CD14-positive monocyte (primary cell): ENCODE measurements at regions not wholly inside any gene's neighbourhood (a gene's known extent, or its start where the extent isn't known, plus 50 kb on each side); places are given as distances from the start of the nearest gene placed in this dataset.
A peak's percentile ranks its signal among the peaks of the same experiment; 100 is the strongest.
"Not testable (repeated sequence)": the region's sequence is repeated elsewhere in the genome, so short reads cannot be mapped to it uniquely, and the experiment has no call there.

Experiments used
- DNase-seq, 3 donors: peaks; one replicate each; pipeline ENCODE4 v3.0.0-alpha.2; 2011 to 2022
- H2AFZ ChIP-seq: 2 replicates; pipeline ENCODE4 v1.6.0; 2012; ENCODE audit warnings: mild to moderate bottlenecking, low read depth, low read length, inconsistent platforms; ENCODE audit not compliant: insufficient read depth, poor library complexity, severe bottlenecking
- H3K27ac ChIP-seq, 2 donors: 1 replicate in 1 of 2; 2 replicates in 1 of 2; pipeline ENCODE4 v1.5.1; 2012 to 2013; ENCODE audit warnings: low read length in 2 of 2, control low read depth in 1 of 2, inconsistent platforms in 1 of 2, low read depth in 1 of 2, mild to moderate bottlenecking in 1 of 2
- H3K27me3 ChIP-seq, 2 donors: one replicate each; pipeline versions ENCODE4 v1.6.0 to v1.6.1; 2011 to 2013; ENCODE audit warnings: low read length in 2 of 2; ENCODE audit not compliant: control insufficient read depth in 2 of 2, insufficient read depth in 2 of 2
- H3K36me3 ChIP-seq, 2 donors: replicated peaks in 1 of 2; 1 replicate in 1 of 2; 2 replicates in 1 of 2; pipeline versions ENCODE4 v1.5.1 to v1.6.1; 2012 to 2013; ENCODE audit warnings: low read length in 2 of 2, control low read depth in 1 of 2, inconsistent platforms in 1 of 2, mild to moderate bottlenecking in 1 of 2; ENCODE audit not compliant: insufficient read depth in 2 of 2, control insufficient read depth in 1 of 2
- H3K4me1 ChIP-seq, 2 donors: 1 replicate in 1 of 2; 2 replicates in 1 of 2; pipeline versions ENCODE4 v1.5.1 to v1.6.1; 2012 to 2013; ENCODE audit warnings: low read length in 2 of 2, control low read depth in 1 of 2, inconsistent platforms in 1 of 2, mild to moderate bottlenecking in 1 of 2, moderate library complexity in 1 of 2; ENCODE audit not compliant: insufficient read depth in 2 of 2, control insufficient read depth in 1 of 2
- H3K4me2 ChIP-seq: replicated peaks from 2 replicates; pipeline ENCODE3; 2012; ENCODE audit warnings: low read length, moderate library complexity, mild to moderate bottlenecking; ENCODE audit not compliant: poor library complexity, severe bottlenecking; ENCODE audit errors: extremely low read depth
- H3K4me3 ChIP-seq, 3 experiments: fragments of 200-600 bp in 1 of 3; sonication (generic) in 1 of 3; replicated peaks in 1 of 3; 1 replicate in 2 of 3; 2 replicates in 1 of 3; pipeline ENCODE4 v1.5.1; 2011 to 2013; ENCODE audit warnings: low read length in 3 of 3, mild to moderate bottlenecking in 3 of 3, control low read depth in 2 of 3, low read depth in 2 of 3, inconsistent platforms in 1 of 3, moderate library complexity in 1 of 3
- H3K79me2 ChIP-seq: 2 replicates; pipeline ENCODE4 v1.6.0; 2012; ENCODE audit warnings: mild to moderate bottlenecking, control low read depth, inconsistent platforms, low read length, moderate library complexity; ENCODE audit not compliant: insufficient read depth
- H3K9ac ChIP-seq: 2 replicates; pipeline ENCODE4 v1.6.0; 2017; ENCODE audit warnings: low read length, mild to moderate bottlenecking; ENCODE audit not compliant: insufficient read depth, poor library complexity, severe bottlenecking
- H3K9me3 ChIP-seq, 2 donors: replicated peaks in 1 of 2; 1 replicate in 1 of 2; 2 replicates in 1 of 2; pipeline versions ENCODE4 v1.5.1 to v1.6.1; 2012 to 2013; ENCODE audit warnings: low read length in 2 of 2, control low read depth in 1 of 2; ENCODE audit not compliant: control insufficient read depth in 1 of 2, insufficient read depth in 1 of 2
- H4K20me1 ChIP-seq: 2 replicates; pipeline ENCODE4 v1.6.0; 2012; ENCODE audit warnings: mild to moderate bottlenecking, low read length, control low read depth, moderate library complexity; ENCODE audit not compliant: insufficient read depth
- H3K27ac Mint-ChIP-seq, 7 donors: one replicate each; pipeline ENCODE4 v1.8.0; 2020; ENCODE audit warnings: mild to moderate bottlenecking in 7 of 7, mixed read lengths in 7 of 7, moderate library complexity in 6 of 7, inconsistent platforms in 2 of 7
- H3K27me3 Mint-ChIP-seq, 3 donors: one replicate each; pipeline ENCODE4 v1.8.0; 2021 to 2022; ENCODE audit warnings: low read depth in 3 of 3, mild to moderate bottlenecking in 3 of 3, mixed read lengths in 3 of 3, moderate library complexity in 3 of 3, inconsistent platforms in 1 of 3
- H3K36me3 Mint-ChIP-seq, 2 donors: one replicate each; pipeline ENCODE4 v1.8.0; 2020; ENCODE audit warnings: mixed read lengths in 2 of 2, inconsistent platforms in 1 of 2, mild to moderate bottlenecking in 1 of 2
- H3K4me1 Mint-ChIP-seq: one replicate; pipeline ENCODE4 v1.8.0; 2020; ENCODE audit warnings: mild to moderate bottlenecking, mixed read lengths
- H3K4me3 Mint-ChIP-seq, 2 donors: one replicate each; pipeline ENCODE4 v1.8.0; 2020; ENCODE audit warnings: mild to moderate bottlenecking in 2 of 2, mixed read lengths in 2 of 2, moderate library complexity in 1 of 2
- H3K9me3 Mint-ChIP-seq, 7 donors: one replicate each; pipeline ENCODE4 v1.8.0; 2020 to 2022; ENCODE audit warnings: mixed read lengths in 7 of 7, mild to moderate bottlenecking in 6 of 7, moderate library complexity in 6 of 7, inconsistent platforms in 2 of 7
- CTCF ChIP-seq: fragments of 200-600 bp; IDR thresholded peaks from one replicate; pipeline ENCODE4 v1.8.0; 2022; ENCODE audit warnings: antibody characterized with exemption, mild to moderate bottlenecking
- WGBS: methylation state at CpG from one replicate; pipeline ENCODE4 v1.1.5; 2013; ENCODE audit warnings: missing lambda C conversion rate; ENCODE audit not compliant: insufficient coverage; 5-methylcytosine and 5-hydroxymethylcytosine counted together
- intact Hi-C, 2 donors: fragments of 100-400 bp; cut with micrococcal nuclease; formaldehyde crosslinking; loops; one replicate each; pipeline versions ENCODE4 v1.15.0 to v1.15.1; 2023

DNA sequence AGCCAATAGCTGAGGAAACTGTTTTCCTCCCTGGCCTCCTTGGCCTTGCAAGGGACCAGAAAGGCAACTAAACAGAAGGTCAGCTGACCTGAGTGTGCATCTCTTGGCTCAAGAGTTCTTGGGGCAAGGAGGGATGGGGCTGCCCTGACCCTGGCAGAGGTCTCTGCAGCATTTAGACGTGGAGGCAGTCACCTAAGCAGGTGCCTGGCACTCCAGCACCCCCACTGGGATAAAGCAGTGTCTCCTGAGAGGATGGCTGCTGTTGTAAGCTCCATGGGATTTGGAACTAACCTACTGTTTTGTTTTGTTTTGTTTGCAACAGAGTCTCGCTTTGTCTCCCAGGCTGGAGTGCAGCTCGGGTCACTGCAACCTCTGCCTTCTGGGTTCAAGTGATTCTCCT, 185.2 kb downstream of the TBC1D2B start:
- intact Hi-C loops, result no loop called here
- H3K4me2 ChIP-seq, result no peak overlapping the region
- H3K27ac ChIP-seq, result no peak overlapping the region
- H3K27me3 ChIP-seq, result no peaks in the 10 kb centered on the region
- no peak overlapping the region for H3K9ac ChIP-seq
- no peaks in the 10 kb centered on the region for H4K20me1 ChIP-seq
- no peak for TF ChIP-seq CTCF
- no peak overlapping the region for H3K4me3 ChIP-seq
- H3K79me2 ChIP-seq, result no peaks in the 10 kb centered on the region
- H3K4me3 Mint-ChIP-seq, result no peak overlapping the region
- no peak for DNase-seq
- no peaks in the 10 kb centered on the region for H3K9me3 Mint-ChIP-seq
- H3K9me3 ChIP-seq, result no peaks in the 10 kb centered on the region
- peaks cover 4 to 11% (median 4%) of the 10 kb centered on the region in 3 donors for H3K27me3 Mint-ChIP-seq
- peaks cover 24% of the 10 kb centered on the region for H3K4me1 Mint-ChIP-seq
- no peak overlapping the region for H3K27ac Mint-ChIP-seq
- WGBS, result 83% methylated on average over 1 of the region's 3 CpGs
- peaks cover 9 to 10% of the 10 kb centered on the region in 2 donors for H3K4me1 ChIP-seq
- no peaks in the 10 kb centered on the region for H3K36me3 Mint-ChIP-seq
- H2AFZ ChIP-seq, result no peak overlapping the region
- no peaks in the 10 kb centered on the region for H3K36me3 ChIP-seq

- H3K27me3 ChIP-seq, H2AFZ ChIP-seq, H3K27ac ChIP-seq, H3K4me2 ChIP-seq, H3K36me3 Mint-ChIP-seq, H3K36me3 ChIP-seq, H3K9ac ChIP-seq, H4K20me1 ChIP-seq, H3K79me2 ChIP-seq, H3K9me3 Mint-ChIP-seq, H3K9me3 ChIP-seq, H3K4me3 ChIP-seq, intact Hi-C loops, DNase-seq: not testable (repeated sequence)
- H3K4me1 Mint-ChIP-seq, result peaks cover 24% of the 10 kb centered on the region
- 0% methylated on average over 3 of the region's 8 CpGs for WGBS
- peak overlapping the region in 1 of 7 donors; percentile 70 for H3K27ac Mint-ChIP-seq
- H3K27me3 Mint-ChIP-seq, result peaks cover 4 to 11% (median 4%) of the 10 kb centered on the region in 3 donors
- H3K4me3 Mint-ChIP-seq, result peak overlapping the region in 1 of 2 donors; percentile 62
- H3K4me1 ChIP-seq, result peaks cover 9 to 10% of the 10 kb centered on the region in 2 donors
Observed at GRCh38 chr15:77891862-77892261, 185.6 kb downstream of the TBC1D2B start.

GRCh38 chr15:77890911-77891801, 186.4 kb downstream of the TBC1D2B start:
- H3K27ac Mint-ChIP-seq, H3K27ac ChIP-seq, H3K4me2 ChIP-seq, H3K36me3 ChIP-seq, H3K9ac ChIP-seq, intact Hi-C loops, H3K79me2 ChIP-seq, H2AFZ ChIP-seq, H4K20me1 ChIP-seq, H3K27me3 ChIP-seq, H3K9me3 ChIP-seq, H3K9me3 Mint-ChIP-seq, H3K4me3 ChIP-seq, H3K36me3 Mint-ChIP-seq: not testable (repeated sequence)
- DNase-seq, result peak in 1 of 3 donors; percentile 51
- peaks cover 9 to 10% of the 10 kb centered on the region in 2 donors for H3K4me1 ChIP-seq
- Mint-ChIP-seq H3K4me3 (peak overlapping the region in 1 of 2 donors; percentile 37), H3K27me3 (peaks cover 4 to 11% (median 4%) of the 10 kb centered on the region in 3 donors), H3K4me1 (peaks cover 24% of the 10 kb centered on the region)
- WGBS, result 23% methylated on average over 4 of the region's 20 CpGs
